Activated T-helper 17 cell treated with anti-CD3 and anti-CD28 coated beads, Interleukin-2, amount 50 U/mL, for 72 hours (primary cell): ENCODE measurements at regions not wholly inside any gene's neighbourhood (a gene's known extent, or its start where the extent isn't known, plus 50 kb on each side); places are given as distances from the start of the nearest gene placed in this dataset.

Experiments
- ATAC-seq: fragments of 150-1000 bp; cut with Tn5 transposase; replicated peaks from 2 replicates; pipeline ENCODE4 v1.10.0; 2021; ENCODE audit warnings: mild to moderate bottlenecking, moderate library complexity
- H3K27ac Mint-ChIP-seq: one replicate; pipeline ENCODE4 v1.8.0; 2022; ENCODE audit warnings: mixed read lengths
- H3K27me3 Mint-ChIP-seq: one replicate; pipeline ENCODE4 v1.8.0; 2022; ENCODE audit warnings: mixed read lengths
- H3K36me3 Mint-ChIP-seq: one replicate; pipeline ENCODE4 v1.8.0; 2022; ENCODE audit warnings: low read depth, mild to moderate bottlenecking, mixed read lengths
- H3K4me1 Mint-ChIP-seq: one replicate; pipeline ENCODE4 v1.8.0; 2022; ENCODE audit warnings: mixed read lengths
- H3K4me3 Mint-ChIP-seq: one replicate; pipeline ENCODE4 v1.8.0; 2022; ENCODE audit warnings: mild to moderate bottlenecking, mixed read lengths
- H3K9me3 Mint-ChIP-seq: one replicate; pipeline ENCODE4 v1.8.0; 2022; ENCODE audit warnings: mixed read lengths

- no peak for ATAC-seq
- H3K27me3 Mint-ChIP-seq, result peaks cover 7% of the 10 kb centered on the region
- H3K4me1 Mint-ChIP-seq, result peaks cover 23% of the 10 kb centered on the region
- H3K36me3 Mint-ChIP-seq, result no peaks in the 10 kb centered on the region
- H3K9me3 Mint-ChIP-seq, result no peaks in the 10 kb centered on the region
- no peak overlapping the region for H3K4me3 Mint-ChIP-seq
- H3K27ac Mint-ChIP-seq, result no peak overlapping the region
These were observed 52.0 kb upstream of the GRAMD1B start for GRCh38 chr11:123378096-123378495.

GRCh38 chr11:123377355-123377754 is 52.7 kb upstream of the GRAMD1B start:
- peaks cover 7% of the 10 kb centered on the region for H3K27me3 Mint-ChIP-seq
- ATAC-seq, result no peak
- peaks cover 18% of the 10 kb centered on the region for H3K4me1 Mint-ChIP-seq
- H3K4me3 Mint-ChIP-seq, result no peak overlapping the region
- no peaks in the 10 kb centered on the region for H3K36me3 Mint-ChIP-seq
- no peaks in the 10 kb centered on the region for H3K9me3 Mint-ChIP-seq
- no peak overlapping the region for H3K27ac Mint-ChIP-seq

GRCh38 chr11:123375832-123376231 is 54.2 kb upstream of the GRAMD1B start:
- no peak overlapping the region for H3K27ac Mint-ChIP-seq
- ATAC-seq, result no peak
- H3K4me3 Mint-ChIP-seq, result no peak overlapping the region
- peaks cover 15% of the 10 kb centered on the region for H3K4me1 Mint-ChIP-seq
- peaks cover 7% of the 10 kb centered on the region for H3K27me3 Mint-ChIP-seq
- no peaks in the 10 kb centered on the region for H3K9me3 Mint-ChIP-seq
- H3K36me3 Mint-ChIP-seq, result no peaks in the 10 kb centered on the region

- Mint-ChIP-seq H3K27me3 (peaks cover 7% of the 10 kb centered on the region), H3K9me3 (no peaks in the 10 kb centered on the region), H3K4me1 (peaks cover 12% of the 10 kb centered on the region), H3K27ac (no peak overlapping the region), H3K36me3 (no peaks in the 10 kb centered on the region), H3K4me3 (no peak overlapping the region)
- ATAC-seq, result no peak
These were observed 55.5 kb upstream of the GRAMD1B start for GRCh38 chr11:123374622-123374968.

- H3K36me3 Mint-ChIP-seq, result no peaks in the 10 kb centered on the region
- no peaks in the 10 kb centered on the region for H3K9me3 Mint-ChIP-seq
- peak; percentile 73 for ATAC-seq
- peak overlapping the region; percentile 4 for H3K4me3 Mint-ChIP-seq
- H3K27ac Mint-ChIP-seq, result no peak overlapping the region
- peaks cover 7% of the 10 kb centered on the region for H3K27me3 Mint-ChIP-seq
- H3K4me1 Mint-ChIP-seq, result peaks cover 12% of the 10 kb centered on the region
These were observed 56.1 kb upstream of the GRAMD1B start for GRCh38 chr11:123373754-123374621.

- Mint-ChIP-seq H3K27me3 (peaks cover 7% of the 10 kb centered on the region), H3K4me3 (no peak overlapping the region), H3K27ac (no peak overlapping the region), H3K36me3 (no peaks in the 10 kb centered on the region), H3K4me1 (peaks cover 6% of the 10 kb centered on the region), H3K9me3 (no peaks in the 10 kb centered on the region)
- no peak for ATAC-seq
These were observed 58.4 kb upstream of the GRAMD1B start for GRCh38 chr11:123371506-123372297.

- Mint-ChIP-seq H3K27me3 (peaks cover 30% of the 10 kb centered on the region), H3K4me3 (no peak overlapping the region), H3K27ac (no peak overlapping the region), H3K9me3 (no peaks in the 10 kb centered on the region), H3K36me3 (no peaks in the 10 kb centered on the region), H3K4me1 (no peaks in the 10 kb centered on the region)
- no peak for ATAC-seq
These were observed 63.1 kb upstream of the GRAMD1B start for GRCh38 chr11:123366924-123367323.

- Mint-ChIP-seq H3K27ac (no peak overlapping the region), H3K4me1 (peaks cover 5% of the 10 kb centered on the region), H3K4me3 (no peak overlapping the region), H3K36me3 (no peaks in the 10 kb centered on the region), H3K27me3 (peaks cover 36% of the 10 kb centered on the region), H3K9me3 (no peaks in the 10 kb centered on the region)
- no peak for ATAC-seq
These were observed 64.1 kb upstream of the GRAMD1B start for GRCh38 chr11:123365955-123366354.

- Mint-ChIP-seq H3K4me3 (peak overlapping the region; percentile 23), H3K9me3 (no peaks in the 10 kb centered on the region), H3K4me1 (peaks cover 10% of the 10 kb centered on the region), H3K36me3 (no peaks in the 10 kb centered on the region), H3K27ac (no peak overlapping the region), H3K27me3 (peaks cover 48% of the 10 kb centered on the region)
- ATAC-seq, result peak; percentile 34
These were observed 66.0 kb upstream of the GRAMD1B start for GRCh38 chr11:123364080-123364479.

GRCh38 chr11:123363556-123363955 is 66.5 kb upstream of the GRAMD1B start:
- H3K36me3 Mint-ChIP-seq, result no peaks in the 10 kb centered on the region
- peaks cover 50% of the 10 kb centered on the region for H3K27me3 Mint-ChIP-seq
- peak overlapping the region; percentile 30 for H3K4me3 Mint-ChIP-seq
- H3K4me1 Mint-ChIP-seq, result peaks cover 10% of the 10 kb centered on the region
- ATAC-seq, result no peak
- H3K27ac Mint-ChIP-seq, result no peak overlapping the region
- no peaks in the 10 kb centered on the region for H3K9me3 Mint-ChIP-seq

- H3K36me3 Mint-ChIP-seq, result no peaks in the 10 kb centered on the region
- peaks cover 50% of the 10 kb centered on the region for H3K27me3 Mint-ChIP-seq
- peak overlapping the region; percentile 30 for H3K4me3 Mint-ChIP-seq
- no peaks in the 10 kb centered on the region for H3K9me3 Mint-ChIP-seq
- no peak for ATAC-seq
- H3K27ac Mint-ChIP-seq, result no peak overlapping the region
- peaks cover 13% of the 10 kb centered on the region for H3K4me1 Mint-ChIP-seq
These were observed 67.1 kb upstream of the GRAMD1B start for GRCh38 chr11:123362941-123363340.

- peak overlapping the region; percentile 30 for H3K4me3 Mint-ChIP-seq
- ATAC-seq, result no peak
- H3K27ac Mint-ChIP-seq, result no peak overlapping the region
- H3K27me3 Mint-ChIP-seq, result peaks cover 44% of the 10 kb centered on the region
- peaks cover under 1% of the 10 kb centered on the region for H3K36me3 Mint-ChIP-seq
- no peaks in the 10 kb centered on the region for H3K9me3 Mint-ChIP-seq
- peaks cover 19% of the 10 kb centered on the region for H3K4me1 Mint-ChIP-seq
These were observed 67.9 kb upstream of the GRAMD1B start for GRCh38 chr11:123362186-123362585.

GRCh38 chr11:123361110-123361509 is 69.0 kb upstream of the GRAMD1B start:
- H3K4me3 Mint-ChIP-seq, result peak overlapping the region; percentile 81
- H3K9me3 Mint-ChIP-seq, result no peaks in the 10 kb centered on the region
- peaks cover 39% of the 10 kb centered on the region for H3K27me3 Mint-ChIP-seq
- ATAC-seq, result no peak
- no peak overlapping the region for H3K27ac Mint-ChIP-seq
- peaks cover 4% of the 10 kb centered on the region for H3K36me3 Mint-ChIP-seq
- H3K4me1 Mint-ChIP-seq, result peaks cover 28% of the 10 kb centered on the region

- Mint-ChIP-seq H3K4me1 (peaks cover 28% of the 10 kb centered on the region), H3K36me3 (peaks cover 4% of the 10 kb centered on the region), H3K9me3 (no peaks in the 10 kb centered on the region), H3K4me3 (peak overlapping the region; percentile 81), H3K27me3 (peaks cover 36% of the 10 kb centered on the region), H3K27ac (no peak overlapping the region)
- no peak for ATAC-seq
These were observed 69.7 kb upstream of the GRAMD1B start for GRCh38 chr11:123360267-123360936.
